ENCODE measurements at regions not wholly inside any gene's neighbourhood (a gene's known extent, or its start where the extent isn't known, plus 50 kb on each side); places are given as distances from the start of the nearest gene placed in this dataset.

GRCh38 chr11:28476049-28476448 is 367.9 kb downstream of the METTL15 start:
- DNase-seq (ENCODE audit: low read depth) = no peak
- TF ChIP-seq, protein P1, sequence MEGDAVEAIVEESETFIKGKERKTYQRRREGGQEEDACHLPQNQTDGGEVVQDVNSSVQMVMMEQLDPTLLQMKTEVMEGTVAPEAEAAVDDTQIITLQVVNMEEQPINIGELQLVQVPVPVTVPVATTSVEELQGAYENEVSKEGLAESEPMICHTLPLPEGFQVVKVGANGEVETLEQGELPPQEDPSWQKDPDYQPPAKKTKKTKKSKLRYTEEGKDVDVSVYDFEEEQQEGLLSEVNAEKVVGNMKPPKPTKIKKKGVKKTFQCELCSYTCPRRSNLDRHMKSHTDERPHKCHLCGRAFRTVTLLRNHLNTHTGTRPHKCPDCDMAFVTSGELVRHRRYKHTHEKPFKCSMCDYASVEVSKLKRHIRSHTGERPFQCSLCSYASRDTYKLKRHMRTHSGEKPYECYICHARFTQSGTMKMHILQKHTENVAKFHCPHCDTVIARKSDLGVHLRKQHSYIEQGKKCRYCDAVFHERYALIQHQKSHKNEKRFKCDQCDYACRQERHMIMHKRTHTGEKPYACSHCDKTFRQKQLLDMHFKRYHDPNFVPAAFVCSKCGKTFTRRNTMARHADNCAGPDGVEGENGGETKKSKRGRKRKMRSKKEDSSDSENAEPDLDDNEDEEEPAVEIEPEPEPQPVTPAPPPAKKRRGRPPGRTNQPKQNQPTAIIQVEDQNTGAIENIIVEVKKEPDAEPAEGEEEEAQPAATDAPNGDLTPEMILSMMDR (IDR thresholded peaks at IDR 0.05; ENCODE audit: control insufficient read depth, insufficient read depth, low read depth, low read length, missing control alignments) = no peak
- no peak overlapping the region for H3K4me3 ChIP-seq (ENCODE audit: control insufficient read depth, low read depth, low read length)

DNA sequence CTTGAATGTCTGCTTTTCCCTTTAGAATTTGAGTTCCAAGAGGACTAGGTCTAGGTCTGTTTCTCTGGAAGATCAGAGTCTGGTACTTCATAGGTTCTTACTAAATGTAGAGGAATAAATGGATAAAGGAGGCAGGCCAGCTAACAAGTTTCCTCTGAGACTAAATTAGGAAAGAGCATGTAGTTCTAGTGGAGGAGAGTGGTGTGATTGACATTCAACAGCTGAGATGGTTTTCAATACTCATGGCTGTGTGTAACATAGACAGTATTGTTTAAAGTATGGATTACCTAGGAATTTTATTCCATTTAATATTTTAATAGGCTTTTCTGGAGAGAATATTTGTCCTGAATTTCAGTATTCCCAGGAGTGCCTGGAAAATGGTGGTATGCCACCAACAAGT is 364.7 kb downstream of the METTL15 start:
- no peak overlapping the region for H3K4me3 ChIP-seq (ENCODE audit: control insufficient read depth, low read depth, low read length)
- TF ChIP-seq, protein P1 (IDR thresholded peaks at IDR 0.05; ENCODE audit: control insufficient read depth, insufficient read depth, low read depth, low read length, missing control alignments) = no peak
- no peak for DNase-seq (ENCODE audit: low read depth)

DNA sequence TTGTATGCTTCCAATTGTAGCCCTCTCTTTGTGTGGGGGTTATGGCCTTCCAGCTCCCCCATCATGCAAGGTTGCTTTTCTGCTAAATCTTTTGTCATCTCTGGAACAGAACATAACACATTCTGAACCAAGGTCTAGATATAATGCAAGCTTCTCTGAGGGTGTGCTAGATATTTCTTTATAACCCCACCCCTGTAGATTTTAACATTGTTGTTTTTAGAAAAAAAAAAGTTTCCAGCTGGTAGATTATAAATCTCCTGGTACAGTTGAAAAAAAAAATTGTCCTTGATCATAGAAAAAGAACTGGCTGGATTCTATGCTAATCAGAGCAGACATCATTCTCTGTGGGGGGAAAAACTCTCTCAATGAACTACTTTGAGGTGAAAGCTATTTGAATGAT is 363.3 kb downstream of the METTL15 start:
- no peak overlapping the region for H3K4me3 ChIP-seq (ENCODE audit: control insufficient read depth, low read depth, low read length)
- TF ChIP-seq, protein P1 (IDR thresholded peaks at IDR 0.05; ENCODE audit: control insufficient read depth, insufficient read depth, low read depth, low read length, missing control alignments) = no peak
- DNase-seq (ENCODE audit: low read depth) = no peak

- no peak overlapping the region for H3K4me3 ChIP-seq (ENCODE audit: control insufficient read depth, low read depth, low read length)
- TF ChIP-seq, protein P1 (IDR thresholded peaks at IDR 0.05; ENCODE audit: control insufficient read depth, insufficient read depth, low read depth, low read length, missing control alignments) = no peak
- DNase-seq (ENCODE audit: low read depth) = no peak
Observed at GRCh38 chr11:28470180-28470579, 362.0 kb downstream of the METTL15 start.

- DNase-seq (ENCODE audit: low read depth) = no peak
- no peak overlapping the region for H3K4me3 ChIP-seq (ENCODE audit: control insufficient read depth, low read depth, low read length)
- TF ChIP-seq, protein P1 (IDR thresholded peaks at IDR 0.05; ENCODE audit: control insufficient read depth, insufficient read depth, low read depth, low read length, missing control alignments) = no peak
Observed at GRCh38 chr11:28466506-28466905, 358.3 kb downstream of the METTL15 start.

- TF ChIP-seq, protein P1 (IDR thresholded peaks at IDR 0.05; ENCODE audit: control insufficient read depth, insufficient read depth, low read depth, low read length, missing control alignments) = no peak
- no peak for DNase-seq (ENCODE audit: low read depth)
Observed at GRCh38 chr11:28464252-28464867, 356.2 kb downstream of the METTL15 start.

More at GRCh38 chr11:28464252-28464867, 356.2 kb downstream of the METTL15 start:
- H3K4me3 ChIP-seq (ENCODE audit: control insufficient read depth, low read depth, low read length) = no peak overlapping the region
